HepG2 (cell line): ENCODE measurements at regions not wholly inside any gene's neighbourhood (a gene's known extent, or its start where the extent isn't known, plus 50 kb on each side); places are given as distances from the start of the nearest gene placed in this dataset.

ENCODE experiments used
- ATAC-seq: fragments of 200-7000 bp; cut with Tn5 transposase; 3 replicates; pipeline ENCODE4 v1.9.1; 2020; ENCODE audit warnings: mild to moderate bottlenecking, moderate library complexity
- BruUV-seq: library from RNA; stranded (reverse); fragments of 400-500 nt; replicated peaks from 2 replicates; lab custom pipeline; 2021; lab: Mats Ljungman, UMichigan
- CTCF ChIA-PET: fragments of 300-600 bp; formaldehyde crosslinking; extraction: SDS; loops from one replicate; lab custom pipeline; 2021; ENCODE audit warnings: low total read pairs, inconsistent platforms, low intra/inter-chr PET ratio; lab: Yijun Ruan, JAX
- POLR2A ChIA-PET: fragments of 350-600 bp; sonication (Branson Sonifier 250); formaldehyde crosslinking; loops from one replicate; lab custom pipeline; 2020; ENCODE audit warnings: antibody characterized with exemption, inconsistent platforms; lab: Yijun Ruan, JAX
- DNase-seq: peaks from one replicate; pipeline ENCODE4 v3.0.0-alpha.2; 2015; ENCODE audit warnings: low spot score
- FAIRE-seq: peaks from 3 replicates; lab custom pipeline; 2011; peaks lifted over from hg19 to GRCh38; lab: Jason Lieb, UNC
- H2AFZ ChIP-seq: one replicate; pipeline ENCODE4 v1.6.1; 2011; ENCODE audit warnings: low read length, inconsistent platforms
- H3K27ac ChIP-seq: fragments of 300-600 bp; 3 replicates; pipeline ENCODE4 v1.8.0; 2011; ENCODE audit warnings: mixed run types, mild to moderate bottlenecking, mixed read lengths, low read length, inconsistent platforms; ENCODE audit not compliant: insufficient read depth; ENCODE audit errors: extremely low read length
- H3K27me3 ChIP-seq, 2 experiments: fragments of 200-600 bp in 1 of 2; 2 replicates in 1 of 2; 3 replicates in 1 of 2; pipeline versions ENCODE4 v1.6.0 to v1.8.0; 2011; ENCODE audit warnings: low read length in 2 of 2, mild to moderate bottlenecking in 2 of 2, moderate library complexity in 2 of 2, inconsistent platforms in 1 of 2; ENCODE audit not compliant: insufficient read depth in 2 of 2, control insufficient read depth in 1 of 2
- H3K36me3 ChIP-seq, 2 experiments: fragments of 200-600 bp in 1 of 2; replicated peaks in 1 of 2; 2 replicates in 1 of 2; 3 replicates in 1 of 2; pipeline versions ENCODE4 v1.5.1 to v1.8.0; 2011; ENCODE audit warnings: low read length in 2 of 2, inconsistent platforms in 1 of 2; ENCODE audit not compliant: insufficient read depth in 2 of 2, control insufficient read depth in 1 of 2
- H3K4me1 ChIP-seq: 2 replicates; pipeline ENCODE4 v1.5.1; 2012; ENCODE audit warnings: low read length, inconsistent platforms; ENCODE audit not compliant: insufficient read depth
- H3K4me2 ChIP-seq: 2 replicates; pipeline ENCODE4 v1.6.0; 2011; ENCODE audit warnings: low read depth, low read length, inconsistent platforms
- H3K4me3 ChIP-seq, 3 experiments: fragments of 200-600 bp in 1 of 3; sonication (generic), shearing (Covaris generic) in 1 of 3; replicated peaks in 1 of 3; 2 replicates each; pipeline ENCODE4 v1.5.1; 2011 to 2016; ENCODE audit warnings: low read length in 3 of 3, inconsistent platforms in 2 of 3, low read depth in 2 of 3, mild to moderate bottlenecking in 2 of 3, control low read depth in 1 of 3, mixed read lengths in 1 of 3; ENCODE audit not compliant: insufficient read depth in 1 of 3
- H3K79me2 ChIP-seq: one replicate; pipeline ENCODE4 v1.6.1; 2011; ENCODE audit warnings: low read length, inconsistent platforms; ENCODE audit not compliant: insufficient read depth
- H3K9ac ChIP-seq: 2 replicates; pipeline ENCODE4 v1.6.0; 2011; ENCODE audit warnings: mild to moderate bottlenecking, low read depth, low read length, inconsistent platforms; ENCODE audit not compliant: insufficient read depth
- H3K9me3 ChIP-seq: 2 replicates; pipeline ENCODE4 v1.5.1; 2012; ENCODE audit warnings: mild to moderate bottlenecking, low read length
- H4K20me1 ChIP-seq: 2 replicates; pipeline ENCODE4 v1.6.0; 2011; ENCODE audit warnings: inconsistent platforms, mild to moderate bottlenecking, low read length, moderate library complexity; ENCODE audit not compliant: insufficient read depth
- CHD4 ChIP-seq: fragments of 200-600 bp; sonication (generic); IDR thresholded peaks from 2 replicates; pipeline ENCODE4 v1.7.0; 2017; ENCODE audit warnings: mild to moderate bottlenecking, low read length, borderline replicate concordance
- DR1 ChIP-seq: sonication (generic); formaldehyde crosslinking; IDR thresholded peaks from 2 replicates; pipeline ENCODE4 v1.8.0; 2021; ENCODE audit warnings: mild to moderate bottlenecking, missing genetic modification reagents, inconsistent platforms
- ETV6 ChIP-seq: sonication (generic); formaldehyde crosslinking; conservative IDR thresholded peaks from 2 replicates; pipeline ENCODE4 v1.4.0; 2020; ENCODE audit warnings: missing genetic modification reagents
- MTF2 ChIP-seq: sonication (generic); formaldehyde crosslinking; IDR thresholded peaks from 2 replicates; pipeline ENCODE4 v1.5.0; 2020; ENCODE audit warnings: missing genetic modification reagents, borderline replicate concordance
- MYC ChIP-seq: sonication (generic); formaldehyde crosslinking; IDR thresholded peaks from 2 replicates; pipeline ENCODE4 v1.9.0; 2021; ENCODE audit warnings: missing genetic modification reagents, borderline replicate concordance
- POLR2AphosphoS5 ChIP-seq: IDR thresholded peaks from 2 replicates; pipeline ENCODE4 v1.6.1; 2012; ENCODE audit warnings: low read depth, low read length
- REXO4 ChIP-seq: sonication (generic); formaldehyde crosslinking; IDR thresholded peaks from 2 replicates; pipeline ENCODE4 v1.8.0; 2022; ENCODE audit warnings: missing genetic modification reagents, mild to moderate bottlenecking, borderline replicate concordance
- SRF ChIP-seq: IDR thresholded peaks from 2 replicates; pipeline ENCODE4 v1.6.1; 2011; ENCODE audit warnings: mild to moderate bottlenecking, low read depth, low read length, moderate library complexity
- TBX2 ChIP-seq: sonication (generic); formaldehyde crosslinking; IDR thresholded peaks from 2 replicates; pipeline ENCODE4 v1.5.0; 2020; ENCODE audit warnings: missing genetic modification reagents, mild to moderate bottlenecking, borderline replicate concordance
- ZBTB20 ChIP-seq: sonication (generic); formaldehyde crosslinking; IDR thresholded peaks from 2 replicates; pipeline ENCODE4 v1.8.1; 2023; ENCODE audit warnings: missing genetic modification reagents, low read depth, mild to moderate bottlenecking, borderline replicate concordance
- ZNF382 ChIP-seq: sonication (generic); formaldehyde crosslinking; IDR thresholded peaks from 2 replicates; pipeline ENCODE4 v1.5.0; 2020; ENCODE audit warnings: missing genetic modification reagents, mild to moderate bottlenecking, borderline replicate concordance
- ZNF878 ChIP-seq: sonication (generic); formaldehyde crosslinking; IDR thresholded peaks from 2 replicates; pipeline ENCODE4 v1.8.1; 2023; ENCODE audit warnings: mild to moderate bottlenecking, missing genetic modification reagents, moderate library complexity
- WGBS: methylation state at CpG from one replicate; pipeline ENCODE4 v1.1.6; 2017; ENCODE audit warnings: low lambda C conversion rate; 5-methylcytosine and 5-hydroxymethylcytosine counted together
- in situ Hi-C: cut with HindIII; loops from 2 replicates; pipeline ENCODE4 v1.10.0; 2017; ENCODE audit warnings: low pct_unique_long_range_greater_than_20kb; ENCODE audit not compliant: extremely low pct_ligation_motif_present
- intact Hi-C: fragments of 100-400 bp; cut with micrococcal nuclease; formaldehyde crosslinking; loops from one replicate; pipeline ENCODE4 v1.10.0; 2022; ENCODE audit not compliant: unreplicated experiment
- TF ChIP-seq, protein P1 (sequence below): sonication (generic); formaldehyde crosslinking; IDR thresholded peaks from 2 replicates; pipeline ENCODE4 v1.4.0; 2020; ENCODE audit warnings: missing genetic modification reagents
- TF ChIP-seq, protein P2 (sequence below): sonication (generic); formaldehyde crosslinking; IDR thresholded peaks from 2 replicates; pipeline ENCODE4 v1.4.0; 2020; ENCODE audit warnings: missing genetic modification reagents, mild to moderate bottlenecking, borderline replicate concordance
- TF ChIP-seq, protein P3 (sequence below): sonication (generic); formaldehyde crosslinking; IDR thresholded peaks from 2 replicates; pipeline ENCODE4 v1.9.0; 2021; ENCODE audit warnings: missing genetic modification reagents, borderline replicate concordance

DNA sequence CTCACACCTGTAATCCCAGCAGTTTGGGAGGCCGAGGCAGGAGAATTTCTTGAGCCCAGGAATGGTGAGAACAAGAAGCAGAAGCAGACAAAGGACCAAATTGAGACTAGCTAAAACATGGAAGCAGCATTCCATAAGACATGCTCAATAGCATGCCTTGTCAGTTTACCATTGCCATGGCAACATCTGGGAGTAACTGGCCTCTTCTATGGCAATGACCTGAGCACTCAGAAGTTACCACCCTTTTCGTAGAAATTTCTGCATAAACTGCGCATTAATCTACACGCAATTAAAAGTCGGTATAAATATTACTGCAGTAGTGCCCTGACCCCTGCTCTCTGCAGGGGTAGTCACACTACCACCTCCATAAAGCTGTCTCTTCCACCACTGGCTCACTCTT is 390.2 kb upstream of the USP9Y start:
- no peak for ATAC-seq
- in situ Hi-C loops (no loop called here), intact Hi-C loops (no loop called here)
- H2AFZ ChIP-seq = no peak overlapping the region
- ChIA-PET CTCF (no interaction called here), POLR2A (no interaction called here)
- H3K4me2 ChIP-seq = no peak overlapping the region
- no peaks in the 10 kb centered on the region for H3K79me2 ChIP-seq
- no peak overlapping the region for H3K27ac ChIP-seq
- FAIRE-seq = no peak
- no TSS peak for BruUV-seq
- H4K20me1 ChIP-seq = no peaks in the 10 kb centered on the region
- DNase-seq = no peak
- no peak overlapping the region for H3K9ac ChIP-seq
- no peaks in the 10 kb centered on the region for H3K27me3 ChIP-seq
- no peaks in the 10 kb centered on the region for H3K9me3 ChIP-seq
- TF ChIP-seq ZNF382 (CRISPR knock-in tag) = no peak
- no peak for TF ChIP-seq TBX2 (CRISPR knock-in tag)
- no peak for TF ChIP-seq ZNF878 (CRISPR knock-in tag)
- no peak for TF ChIP-seq POLR2AphosphoS5
- no peak for TF ChIP-seq ETV6 (CRISPR knock-in tag)
- TF ChIP-seq, protein P1, sequence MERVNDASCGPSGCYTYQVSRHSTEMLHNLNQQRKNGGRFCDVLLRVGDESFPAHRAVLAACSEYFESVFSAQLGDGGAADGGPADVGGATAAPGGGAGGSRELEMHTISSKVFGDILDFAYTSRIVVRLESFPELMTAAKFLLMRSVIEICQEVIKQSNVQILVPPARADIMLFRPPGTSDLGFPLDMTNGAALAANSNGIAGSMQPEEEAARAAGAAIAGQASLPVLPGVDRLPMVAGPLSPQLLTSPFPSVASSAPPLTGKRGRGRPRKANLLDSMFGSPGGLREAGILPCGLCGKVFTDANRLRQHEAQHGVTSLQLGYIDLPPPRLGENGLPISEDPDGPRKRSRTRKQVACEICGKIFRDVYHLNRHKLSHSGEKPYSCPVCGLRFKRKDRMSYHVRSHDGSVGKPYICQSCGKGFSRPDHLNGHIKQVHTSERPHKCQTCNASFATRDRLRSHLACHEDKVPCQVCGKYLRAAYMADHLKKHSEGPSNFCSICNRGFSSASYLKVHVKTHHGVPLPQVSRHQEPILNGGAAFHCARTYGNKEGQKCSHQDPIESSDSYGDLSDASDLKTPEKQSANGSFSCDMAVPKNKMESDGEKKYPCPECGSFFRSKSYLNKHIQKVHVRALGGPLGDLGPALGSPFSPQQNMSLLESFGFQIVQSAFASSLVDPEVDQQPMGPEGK (CRISPR knock-in tag) = no peak
- TF ChIP-seq REXO4 (CRISPR knock-in tag) = no peak
- TF ChIP-seq SRF = no peak
- TF ChIP-seq MTF2 = no peak
- no peak for TF ChIP-seq DR1 (CRISPR knock-in tag)
- TF ChIP-seq, protein P2, sequence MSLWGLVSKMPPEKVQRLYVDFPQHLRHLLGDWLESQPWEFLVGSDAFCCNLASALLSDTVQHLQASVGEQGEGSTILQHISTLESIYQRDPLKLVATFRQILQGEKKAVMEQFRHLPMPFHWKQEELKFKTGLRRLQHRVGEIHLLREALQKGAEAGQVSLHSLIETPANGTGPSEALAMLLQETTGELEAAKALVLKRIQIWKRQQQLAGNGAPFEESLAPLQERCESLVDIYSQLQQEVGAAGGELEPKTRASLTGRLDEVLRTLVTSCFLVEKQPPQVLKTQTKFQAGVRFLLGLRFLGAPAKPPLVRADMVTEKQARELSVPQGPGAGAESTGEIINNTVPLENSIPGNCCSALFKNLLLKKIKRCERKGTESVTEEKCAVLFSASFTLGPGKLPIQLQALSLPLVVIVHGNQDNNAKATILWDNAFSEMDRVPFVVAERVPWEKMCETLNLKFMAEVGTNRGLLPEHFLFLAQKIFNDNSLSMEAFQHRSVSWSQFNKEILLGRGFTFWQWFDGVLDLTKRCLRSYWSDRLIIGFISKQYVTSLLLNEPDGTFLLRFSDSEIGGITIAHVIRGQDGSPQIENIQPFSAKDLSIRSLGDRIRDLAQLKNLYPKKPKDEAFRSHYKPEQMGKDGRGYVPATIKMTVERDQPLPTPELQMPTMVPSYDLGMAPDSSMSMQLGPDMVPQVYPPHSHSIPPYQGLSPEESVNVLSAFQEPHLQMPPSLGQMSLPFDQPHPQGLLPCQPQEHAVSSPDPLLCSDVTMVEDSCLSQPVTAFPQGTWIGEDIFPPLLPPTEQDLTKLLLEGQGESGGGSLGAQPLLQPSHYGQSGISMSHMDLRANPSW (CRISPR knock-in tag) = no peak
- no peak for TF ChIP-seq MYC (CRISPR knock-in tag)
- TF ChIP-seq, protein P3, sequence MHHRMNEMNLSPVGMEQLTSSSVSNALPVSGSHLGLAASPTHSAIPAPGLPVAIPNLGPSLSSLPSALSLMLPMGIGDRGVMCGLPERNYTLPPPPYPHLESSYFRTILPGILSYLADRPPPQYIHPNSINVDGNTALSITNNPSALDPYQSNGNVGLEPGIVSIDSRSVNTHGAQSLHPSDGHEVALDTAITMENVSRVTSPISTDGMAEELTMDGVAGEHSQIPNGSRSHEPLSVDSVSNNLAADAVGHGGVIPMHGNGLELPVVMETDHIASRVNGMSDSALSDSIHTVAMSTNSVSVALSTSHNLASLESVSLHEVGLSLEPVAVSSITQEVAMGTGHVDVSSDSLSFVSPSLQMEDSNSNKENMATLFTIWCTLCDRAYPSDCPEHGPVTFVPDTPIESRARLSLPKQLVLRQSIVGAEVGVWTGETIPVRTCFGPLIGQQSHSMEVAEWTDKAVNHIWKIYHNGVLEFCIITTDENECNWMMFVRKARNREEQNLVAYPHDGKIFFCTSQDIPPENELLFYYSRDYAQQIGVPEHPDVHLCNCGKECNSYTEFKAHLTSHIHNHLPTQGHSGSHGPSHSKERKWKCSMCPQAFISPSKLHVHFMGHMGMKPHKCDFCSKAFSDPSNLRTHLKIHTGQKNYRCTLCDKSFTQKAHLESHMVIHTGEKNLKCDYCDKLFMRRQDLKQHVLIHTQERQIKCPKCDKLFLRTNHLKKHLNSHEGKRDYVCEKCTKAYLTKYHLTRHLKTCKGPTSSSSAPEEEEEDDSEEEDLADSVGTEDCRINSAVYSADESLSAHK = no peak
- no peak for TF ChIP-seq CHD4
- no peak for TF ChIP-seq ZBTB20 (CRISPR knock-in tag)
- no peaks in the 10 kb centered on the region for H3K4me1 ChIP-seq
- 83% methylated on average over 4 of the region's 5 CpGs for WGBS
- no peaks in the 10 kb centered on the region for H3K36me3 ChIP-seq
- H3K4me3 ChIP-seq = no peak overlapping the region
